ENCODE measurements at regions not wholly inside any gene's neighbourhood (a gene's known extent, or its start where the extent isn't known, plus 50 kb on each side); places are given as distances from the start of the nearest gene placed in this dataset.

GRCh38 chr1:219438386-219438785 is 174.5 kb downstream of the ZC3H11B start:
- no peak overlapping the region for H2BK120ac ChIP-seq (ENCODE audit: low read depth, low read length)
- no peak overlapping the region for H3K14ac ChIP-seq (ENCODE audit: low read length in 2 of 2)
- no peaks in the 10 kb centered on the region for H3K4me1 ChIP-seq (ENCODE audit: control insufficient read depth, insufficient read depth, low read depth, low read length)

GRCh38 chr1:219434923-219435297 is 178.0 kb downstream of the ZC3H11B start:
- H2BK5ac ChIP-seq (ENCODE audit: low read depth, low read length, poor library complexity, severe bottlenecking): no peak overlapping the region
- no peak overlapping the region for H3K4me2 ChIP-seq (ENCODE audit: low read length, poor library complexity, severe bottlenecking)
- no peak overlapping the region for H2AK5ac ChIP-seq (ENCODE audit: low read length, severe bottlenecking)
- WGBS: 83% methylated on average over 2 of the region's 2 CpGs
- H2BK12ac ChIP-seq (ENCODE audit: low read length in 2 of 2): no peak overlapping the region
- H3K27ac ChIP-seq (ENCODE audit: low read length, poor library complexity, severe bottlenecking): no peak overlapping the region
- no peaks in the 10 kb centered on the region for H3K9me3 ChIP-seq (ENCODE audit: control insufficient read depth, low read length)
- H4K91ac ChIP-seq (ENCODE audit: low read length): no peak overlapping the region
- H4K8ac ChIP-seq (ENCODE audit: low read length): no peak overlapping the region
- H2BK120ac ChIP-seq (ENCODE audit: low read depth, low read length): no peak overlapping the region
- no peak overlapping the region for H3K9ac ChIP-seq (ENCODE audit: low read length)
- H3K4me1 ChIP-seq (ENCODE audit: control insufficient read depth, insufficient read depth, low read depth, low read length): peaks cover 4% of the 10 kb centered on the region
- no peak for DNase-seq
- H3K14ac ChIP-seq (ENCODE audit: low read length in 2 of 2): no peak overlapping the region
- H3K4ac ChIP-seq (ENCODE audit: low read depth in 1 of 2, low read length in 2 of 2): no peak overlapping the region
- H3K4me3 ChIP-seq (ENCODE audit: insufficient read depth in 1 of 2, low read depth in 1 of 2, low read length in 2 of 2): no peak overlapping the region
- H3K79me1 ChIP-seq (replicated peaks; ENCODE audit: low read length, poor library complexity, severe bottlenecking): no peaks in the 10 kb centered on the region
- H3K23ac ChIP-seq (ENCODE audit: low read length in 2 of 2): no peak overlapping the region
- H2BK15ac ChIP-seq (ENCODE audit: low read depth, poor library complexity, severe bottlenecking): no peak overlapping the region
- no peak overlapping the region for H2AFZ ChIP-seq (ENCODE audit: low read depth, low read length)
- H3K27me3 ChIP-seq (ENCODE audit: control insufficient read depth in 1 of 2, insufficient read depth in 1 of 2, low read length in 2 of 2): no peaks in the 10 kb centered on the region
- peaks cover 0 to 67% of the 10 kb centered on the region in 2 experiments for H3K36me3 ChIP-seq (ENCODE audit: control insufficient read depth in 1 of 2, insufficient read depth in 2 of 2, low read depth in 1 of 2, low read length in 2 of 2)
- H3K18ac ChIP-seq (ENCODE audit: low read depth in 1 of 2, low read length in 2 of 2): no peak overlapping the region

More at GRCh38 chr1:219438386-219438785, 174.5 kb downstream of the ZC3H11B start:
- H3K79me1 ChIP-seq (replicated peaks; ENCODE audit: low read length, poor library complexity, severe bottlenecking): no peaks in the 10 kb centered on the region
- no peak overlapping the region for H3K4ac ChIP-seq (ENCODE audit: low read depth in 1 of 2, low read length in 2 of 2)
- no peaks in the 10 kb centered on the region for H3K9me3 ChIP-seq (ENCODE audit: control insufficient read depth, low read length)
- H3K4me3 ChIP-seq (ENCODE audit: insufficient read depth in 1 of 2, low read depth in 1 of 2, low read length in 2 of 2): no peak overlapping the region
- no peak for DNase-seq
- H3K9ac ChIP-seq (ENCODE audit: low read length): no peak overlapping the region
- no peak overlapping the region for H4K8ac ChIP-seq (ENCODE audit: low read length)
- WGBS: no CpG with 5 or more reads among the region's 3 CpGs
- H3K27me3 ChIP-seq (ENCODE audit: control insufficient read depth in 1 of 2, insufficient read depth in 1 of 2, low read length in 2 of 2): no peaks in the 10 kb centered on the region
- H2BK15ac ChIP-seq (ENCODE audit: low read depth, poor library complexity, severe bottlenecking): no peak overlapping the region
- no peak overlapping the region for H4K91ac ChIP-seq (ENCODE audit: low read length)
- no peak overlapping the region for H3K27ac ChIP-seq (ENCODE audit: low read length, poor library complexity, severe bottlenecking)
- no peak overlapping the region for H2AFZ ChIP-seq (ENCODE audit: low read depth, low read length)
- no peak overlapping the region for H3K18ac ChIP-seq (ENCODE audit: low read depth in 1 of 2, low read length in 2 of 2)
- no peak overlapping the region for H2AK5ac ChIP-seq (ENCODE audit: low read length, severe bottlenecking)
- no peak overlapping the region for H2BK5ac ChIP-seq (ENCODE audit: low read depth, low read length, poor library complexity, severe bottlenecking)
- no peak overlapping the region for H3K23ac ChIP-seq (ENCODE audit: low read length in 2 of 2)
- no peak overlapping the region for H3K4me2 ChIP-seq (ENCODE audit: low read length, poor library complexity, severe bottlenecking)
- no peak overlapping the region for H2BK12ac ChIP-seq (ENCODE audit: low read length in 2 of 2)
- peaks cover 0 to 49% of the 10 kb centered on the region in 2 experiments for H3K36me3 ChIP-seq (ENCODE audit: control insufficient read depth in 1 of 2, insufficient read depth in 2 of 2, low read depth in 1 of 2, low read length in 2 of 2)

GRCh38 chr1:219434285-219434922 is 178.5 kb downstream of the ZC3H11B start:
- H3K4me3 ChIP-seq (ENCODE audit: insufficient read depth in 1 of 2, low read depth in 1 of 2, low read length in 2 of 2): no peak overlapping the region
- H3K23ac ChIP-seq (ENCODE audit: low read length in 2 of 2): no peak overlapping the region
- H3K79me1 ChIP-seq (replicated peaks; ENCODE audit: low read length, poor library complexity, severe bottlenecking): no peaks in the 10 kb centered on the region
- no peak overlapping the region for H2BK12ac ChIP-seq (ENCODE audit: low read length in 2 of 2)
- H3K27me3 ChIP-seq (ENCODE audit: control insufficient read depth in 1 of 2, insufficient read depth in 1 of 2, low read length in 2 of 2): no peaks in the 10 kb centered on the region
- no peak overlapping the region for H3K18ac ChIP-seq (ENCODE audit: low read depth in 1 of 2, low read length in 2 of 2)
- H3K4me2 ChIP-seq (ENCODE audit: low read length, poor library complexity, severe bottlenecking): no peak overlapping the region
- no peak overlapping the region for H3K14ac ChIP-seq (ENCODE audit: low read length in 2 of 2)
- no peak overlapping the region for H2BK5ac ChIP-seq (ENCODE audit: low read depth, low read length, poor library complexity, severe bottlenecking)
- no peak overlapping the region for H2AK5ac ChIP-seq (ENCODE audit: low read length, severe bottlenecking)
- no peak overlapping the region for H4K8ac ChIP-seq (ENCODE audit: low read length)
- H3K36me3 ChIP-seq (ENCODE audit: control insufficient read depth in 1 of 2, insufficient read depth in 2 of 2, low read depth in 1 of 2, low read length in 2 of 2): peaks cover 0 to 69% of the 10 kb centered on the region in 2 experiments
- 85% methylated on average over 6 of the region's 6 CpGs for WGBS
- H2AFZ ChIP-seq (ENCODE audit: low read depth, low read length): no peak overlapping the region
- H2BK120ac ChIP-seq (ENCODE audit: low read depth, low read length): no peak overlapping the region
- no peak overlapping the region for H3K27ac ChIP-seq (ENCODE audit: low read length, poor library complexity, severe bottlenecking)
- H4K91ac ChIP-seq (ENCODE audit: low read length): no peak overlapping the region
- H3K9me3 ChIP-seq (ENCODE audit: control insufficient read depth, low read length): no peaks in the 10 kb centered on the region
- no peak for DNase-seq
- H3K4ac ChIP-seq (ENCODE audit: low read depth in 1 of 2, low read length in 2 of 2): no peak overlapping the region
- peaks cover 4% of the 10 kb centered on the region for H3K4me1 ChIP-seq (ENCODE audit: control insufficient read depth, insufficient read depth, low read depth, low read length)
- H2BK15ac ChIP-seq (ENCODE audit: low read depth, poor library complexity, severe bottlenecking): no peak overlapping the region
- H3K9ac ChIP-seq (ENCODE audit: low read length): no peak overlapping the region

GRCh38 chr1:219433496-219434131 is 179.3 kb downstream of the ZC3H11B start:
- Histone ChIP-seq H3K9ac (ENCODE audit: low read length) (no peak overlapping the region), H3K27ac (ENCODE audit: low read length, poor library complexity, severe bottlenecking) (no peak overlapping the region), H3K4ac (ENCODE audit: low read depth in 1 of 2, low read length in 2 of 2) (no peak overlapping the region), H2BK12ac (ENCODE audit: low read length in 2 of 2) (peak overlapping the region in 1 of 2 experiments; percentile 10), H3K27me3 (ENCODE audit: control insufficient read depth in 1 of 2, insufficient read depth in 1 of 2, low read length in 2 of 2) (no peaks in the 10 kb centered on the region), H3K23ac (ENCODE audit: low read length in 2 of 2) (no peak overlapping the region), H2BK120ac (ENCODE audit: low read depth, low read length) (no peak overlapping the region), H2AK5ac (ENCODE audit: low read length, severe bottlenecking) (no peak overlapping the region), H3K14ac (ENCODE audit: low read length in 2 of 2) (no peak overlapping the region), H3K79me1 (replicated peaks; ENCODE audit: low read length, poor library complexity, severe bottlenecking) (no peaks in the 10 kb centered on the region), H3K9me3 (ENCODE audit: control insufficient read depth, low read length) (no peaks in the 10 kb centered on the region), H4K91ac (ENCODE audit: low read length) (no peak overlapping the region), H3K4me2 (ENCODE audit: low read length, poor library complexity, severe bottlenecking) (no peak overlapping the region), H3K4me3 (ENCODE audit: insufficient read depth in 1 of 2, low read depth in 1 of 2, low read length in 2 of 2) (no peak overlapping the region), H3K18ac (ENCODE audit: low read depth in 1 of 2, low read length in 2 of 2) (peak overlapping the region in 1 of 2 experiments; percentile 28), H4K8ac (ENCODE audit: low read length) (no peak overlapping the region), H3K36me3 (ENCODE audit: control insufficient read depth in 1 of 2, insufficient read depth in 2 of 2, low read depth in 1 of 2, low read length in 2 of 2) (peaks cover 0 to 71% of the 10 kb centered on the region in 2 experiments), H2AFZ (ENCODE audit: low read depth, low read length) (no peak overlapping the region), H2BK5ac (ENCODE audit: low read depth, low read length, poor library complexity, severe bottlenecking) (no peak overlapping the region), H3K4me1 (ENCODE audit: control insufficient read depth, insufficient read depth, low read depth, low read length) (peaks cover 4% of the 10 kb centered on the region), H2BK15ac (ENCODE audit: low read depth, poor library complexity, severe bottlenecking) (no peak overlapping the region)
- WGBS: 63% methylated on average over 3 of the region's 6 CpGs
- DNase-seq: no peak

All from mesenchymal stem cell (in vitro differentiated cells and primary cell).